ENCODE measurements at regions not wholly inside any gene's neighbourhood (a gene's known extent, or its start where the extent isn't known, plus 50 kb on each side); places are given as distances from the start of the nearest gene placed in this dataset.

DNA sequence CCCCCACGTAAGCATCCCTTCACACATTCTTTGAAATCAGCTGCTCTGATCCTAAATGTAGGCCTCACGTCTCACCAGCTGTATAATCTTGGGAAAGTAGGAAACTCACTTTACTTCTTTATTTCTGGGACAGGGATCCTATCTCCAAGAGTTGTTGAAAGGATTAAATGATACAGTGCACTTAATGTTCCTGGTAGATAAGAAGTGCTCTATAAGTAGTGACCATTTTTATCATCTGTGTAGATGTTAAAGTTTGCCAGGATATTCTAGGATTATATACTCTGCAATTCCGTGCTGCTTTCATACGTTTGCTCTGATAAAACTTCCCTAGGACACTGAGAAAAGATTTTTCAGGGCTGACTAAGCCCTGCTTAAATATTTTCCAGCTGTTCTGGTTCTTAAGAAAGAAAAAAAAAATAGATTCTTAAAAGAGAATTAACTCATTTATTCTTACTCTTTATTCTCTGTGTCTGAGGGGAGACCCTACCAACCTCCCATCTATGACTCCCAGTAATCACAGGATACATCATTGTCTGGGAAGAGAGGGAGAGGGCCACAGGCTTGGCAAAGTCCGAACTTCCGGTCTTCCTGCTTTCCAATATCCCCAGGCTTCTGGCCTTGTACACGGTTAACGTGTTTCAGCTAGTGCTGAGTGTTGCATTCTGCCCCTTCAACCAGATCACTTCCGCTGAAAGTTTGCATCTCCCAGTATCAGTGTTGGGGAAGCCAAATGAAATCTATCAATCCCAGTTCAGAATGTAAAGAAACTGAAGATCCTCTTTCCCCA is 269.2 kb downstream of the TRIML1 start:
- TF ChIP-seq YY1 (tag by site-specific recombination; IDR thresholded peaks at IDR 0.05), result no peak
- TF ChIP-seq KLF1 (tag by site-specific recombination; IDR thresholded peaks at IDR 0.05), result no peak
- no peak for TF ChIP-seq ZNF433 (tag by site-specific recombination; IDR thresholded peaks at IDR 0.05; ENCODE audit: low read depth)
- TF ChIP-seq ZNF544 (tag by site-specific recombination; IDR thresholded peaks at IDR 0.05), result no peak
- TF ChIP-seq ZNF350 (tag by site-specific recombination; IDR thresholded peaks at IDR 0.05), result no peak
- no peak for TF ChIP-seq ZNF416 (tag by site-specific recombination; IDR thresholded peaks at IDR 0.05)
- TF ChIP-seq, protein P1, sequence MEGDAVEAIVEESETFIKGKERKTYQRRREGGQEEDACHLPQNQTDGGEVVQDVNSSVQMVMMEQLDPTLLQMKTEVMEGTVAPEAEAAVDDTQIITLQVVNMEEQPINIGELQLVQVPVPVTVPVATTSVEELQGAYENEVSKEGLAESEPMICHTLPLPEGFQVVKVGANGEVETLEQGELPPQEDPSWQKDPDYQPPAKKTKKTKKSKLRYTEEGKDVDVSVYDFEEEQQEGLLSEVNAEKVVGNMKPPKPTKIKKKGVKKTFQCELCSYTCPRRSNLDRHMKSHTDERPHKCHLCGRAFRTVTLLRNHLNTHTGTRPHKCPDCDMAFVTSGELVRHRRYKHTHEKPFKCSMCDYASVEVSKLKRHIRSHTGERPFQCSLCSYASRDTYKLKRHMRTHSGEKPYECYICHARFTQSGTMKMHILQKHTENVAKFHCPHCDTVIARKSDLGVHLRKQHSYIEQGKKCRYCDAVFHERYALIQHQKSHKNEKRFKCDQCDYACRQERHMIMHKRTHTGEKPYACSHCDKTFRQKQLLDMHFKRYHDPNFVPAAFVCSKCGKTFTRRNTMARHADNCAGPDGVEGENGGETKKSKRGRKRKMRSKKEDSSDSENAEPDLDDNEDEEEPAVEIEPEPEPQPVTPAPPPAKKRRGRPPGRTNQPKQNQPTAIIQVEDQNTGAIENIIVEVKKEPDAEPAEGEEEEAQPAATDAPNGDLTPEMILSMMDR (tag by site-specific recombination; IDR thresholded peaks at IDR 0.05), result no peak
- TF ChIP-seq, protein P2, sequence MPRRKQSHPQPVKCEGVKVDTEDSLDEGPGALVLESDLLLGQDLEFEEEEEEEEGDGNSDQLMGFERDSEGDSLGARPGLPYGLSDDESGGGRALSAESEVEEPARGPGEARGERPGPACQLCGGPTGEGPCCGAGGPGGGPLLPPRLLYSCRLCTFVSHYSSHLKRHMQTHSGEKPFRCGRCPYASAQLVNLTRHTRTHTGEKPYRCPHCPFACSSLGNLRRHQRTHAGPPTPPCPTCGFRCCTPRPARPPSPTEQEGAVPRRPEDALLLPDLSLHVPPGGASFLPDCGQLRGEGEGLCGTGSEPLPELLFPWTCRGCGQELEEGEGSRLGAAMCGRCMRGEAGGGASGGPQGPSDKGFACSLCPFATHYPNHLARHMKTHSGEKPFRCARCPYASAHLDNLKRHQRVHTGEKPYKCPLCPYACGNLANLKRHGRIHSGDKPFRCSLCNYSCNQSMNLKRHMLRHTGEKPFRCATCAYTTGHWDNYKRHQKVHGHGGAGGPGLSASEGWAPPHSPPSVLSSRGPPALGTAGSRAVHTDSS (tag by site-specific recombination; IDR thresholded peaks at IDR 0.05), result no peak
- no peak for TF ChIP-seq ZBTB1 (tag by site-specific recombination; IDR thresholded peaks at IDR 0.05)
- no peak for TF ChIP-seq ZNF561 (tag by site-specific recombination; IDR thresholded peaks at IDR 0.05; ENCODE audit: borderline replicate concordance)
